Stimulated activated CD4-positive, alpha-beta T cell treated with anti-CD3 and anti-CD28 coated beads, Interleukin-12 subunit alpha, Interleukin-12 subunit beta, amount 100 ng/mL, for 4 hours (primary cell): ENCODE measurements at regions not wholly inside any gene's neighbourhood (a gene's known extent, or its start where the extent isn't known, plus 50 kb on each side); places are given as distances from the start of the nearest gene placed in this dataset.
"Not testable (repeated sequence)": the region's sequence is repeated elsewhere in the genome, so short reads cannot be mapped to it uniquely, and the experiment has no call there.

Experiments
- DNase-seq: peaks from one replicate; pipeline ENCODE4 v3.0.0-alpha.2; 2020

GRCh38 chr9:26142631-26143030, 464.4 kb upstream of the TUSC1 start:
- no peak for DNase-seq

- DNase-seq = no peak
Measured at GRCh38 chr9:26142201-26142600, 464.0 kb upstream of the TUSC1 start.

DNA sequence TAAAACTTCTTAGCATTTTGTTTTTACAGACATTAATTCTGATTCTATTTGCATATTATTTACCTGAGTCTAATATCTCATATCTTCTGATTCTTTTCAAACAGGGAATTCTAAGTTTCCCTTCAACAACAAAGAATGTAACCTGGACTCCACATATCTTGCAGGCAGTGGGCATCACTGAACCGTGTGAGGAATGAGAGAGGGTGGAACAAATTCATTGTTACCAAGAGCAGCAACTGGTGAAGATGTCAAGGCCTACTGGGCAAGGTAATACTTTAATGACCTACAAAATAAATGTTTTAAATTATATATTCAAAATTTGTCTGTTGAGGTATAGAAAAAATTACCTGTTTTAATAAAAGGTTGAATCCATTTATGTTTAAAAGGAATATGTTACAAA, 455.3 kb upstream of the TUSC1 start:
- DNase-seq = no peak

- DNase-seq = no peak
Measured at GRCh38 chr9:26132746-26133312, 454.6 kb upstream of the TUSC1 start.

DNA sequence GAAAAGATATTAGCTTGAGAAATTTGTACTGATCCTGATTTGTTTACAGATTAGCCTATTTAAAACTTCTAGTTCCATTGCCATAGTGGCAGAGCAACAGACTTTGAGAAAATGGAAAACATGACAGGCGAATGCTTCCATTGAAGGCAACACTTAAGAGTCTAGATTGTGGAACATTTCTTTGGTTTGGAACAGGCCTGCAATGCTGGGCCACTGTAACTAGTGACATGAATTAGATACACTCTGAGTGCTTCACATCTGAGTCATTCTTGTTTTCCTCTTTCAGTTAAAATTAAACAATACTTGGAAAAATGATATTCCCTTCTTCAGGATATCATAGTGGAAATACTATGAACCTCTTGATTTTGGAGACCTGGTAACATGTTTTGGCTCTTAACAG, 453.6 kb upstream of the TUSC1 start:
- DNase-seq = no peak

DNA sequence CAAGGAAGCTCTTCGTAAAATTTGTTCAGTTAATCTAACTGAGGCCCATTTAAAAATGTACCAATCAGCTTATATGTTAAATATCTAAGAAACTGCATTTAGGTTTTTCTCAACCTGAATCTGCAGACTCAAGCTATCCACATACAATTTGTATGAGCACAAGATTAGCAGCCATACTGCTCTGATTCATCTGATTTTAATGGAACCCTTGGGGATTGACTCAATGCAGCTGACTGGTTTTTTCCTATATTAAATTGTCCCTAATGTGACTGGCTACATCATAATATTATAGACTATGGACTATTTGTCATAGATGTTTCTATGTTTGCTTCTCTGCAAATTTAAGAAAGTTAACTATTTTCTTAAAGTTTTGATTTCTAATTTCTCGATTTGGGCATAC, 451.0 kb upstream of the TUSC1 start:
- DNase-seq = no peak

DNA sequence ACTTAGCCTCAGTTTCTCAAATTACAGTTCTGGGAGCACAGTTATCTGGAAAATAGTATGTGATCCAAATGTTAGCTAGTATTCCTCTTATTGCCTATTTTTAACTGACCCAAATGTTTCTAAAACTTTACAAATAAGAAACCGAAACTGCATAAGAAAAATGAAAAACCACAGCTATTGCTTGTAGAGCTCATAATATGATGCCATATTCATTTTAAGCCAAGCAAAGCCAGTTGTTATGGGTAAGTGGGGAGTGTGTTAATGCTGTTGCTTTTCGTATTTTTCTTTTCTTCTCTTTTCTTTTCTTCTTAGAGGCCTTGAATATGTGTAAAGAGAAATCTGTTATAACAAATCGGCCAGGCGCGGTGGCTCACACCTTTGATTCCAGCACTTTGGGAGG, 447.4 kb upstream of the TUSC1 start:
- DNase-seq = no peak

- not testable (repeated sequence) for DNase-seq
Measured at GRCh38 chr9:26116085-26116484, 437.8 kb upstream of the TUSC1 start.

DNA sequence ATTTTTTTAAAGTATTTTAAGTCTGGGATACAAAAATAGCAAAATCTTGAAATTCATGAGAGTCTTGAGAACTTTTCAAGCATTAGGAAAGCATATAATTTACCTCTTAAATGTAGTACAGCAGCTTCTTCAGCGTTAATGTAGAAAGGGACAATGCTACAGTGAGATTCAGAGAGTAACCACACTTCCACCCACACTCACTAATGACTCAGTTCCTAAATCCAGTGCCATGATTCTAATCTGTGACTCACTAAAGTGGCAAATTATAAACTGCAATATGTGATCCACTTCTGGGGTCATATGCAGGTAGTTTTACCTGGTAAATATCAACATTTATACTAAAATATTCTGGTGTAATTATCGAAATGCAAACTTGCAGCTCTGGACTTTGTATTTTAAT, 434.5 kb upstream of the TUSC1 start:
- no peak for DNase-seq

GRCh38 chr9:26086396-26086795, 408.2 kb upstream of the TUSC1 start:
- no peak for DNase-seq

DNA sequence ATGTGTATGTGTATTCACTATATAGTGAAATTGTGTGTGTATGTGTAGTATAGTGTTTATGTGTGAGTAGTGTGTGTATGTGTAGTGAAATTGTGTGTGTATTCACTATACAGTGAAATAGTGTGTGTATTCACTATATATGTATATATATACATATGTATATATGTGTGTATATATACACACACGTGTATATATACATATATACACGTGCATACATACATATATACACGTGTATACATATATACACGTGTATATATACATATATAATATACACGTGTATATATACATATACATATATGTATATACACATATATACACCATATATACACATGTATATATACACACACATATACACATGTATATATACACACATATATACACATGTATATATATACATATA, 403.6 kb upstream of the TUSC1 start:
- no peak for DNase-seq

DNA sequence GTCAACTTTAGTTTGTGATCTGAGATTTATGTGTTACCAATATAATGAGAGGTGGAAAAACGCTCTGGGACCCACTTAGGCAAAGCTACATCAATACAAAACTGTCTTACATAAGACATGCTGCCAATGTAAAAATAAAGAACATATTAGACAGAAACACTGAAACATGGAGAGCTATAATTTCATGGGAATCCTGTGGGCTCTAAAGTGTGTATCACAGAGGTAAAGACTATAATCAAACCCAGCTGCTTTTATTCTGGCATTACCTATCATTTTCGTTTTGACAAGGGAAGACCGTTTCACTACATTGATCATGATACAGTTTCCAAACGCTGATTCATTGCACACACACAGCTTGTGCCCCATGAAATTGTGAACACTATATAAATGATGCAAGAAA, 400.5 kb upstream of the TUSC1 start:
- no peak for DNase-seq

- no peak for DNase-seq
Measured at GRCh38 chr9:26077860-26078259, 399.6 kb upstream of the TUSC1 start.

GRCh38 chr9:26067608-26068007, 389.4 kb upstream of the TUSC1 start:
- DNase-seq = no peak

GRCh38 chr9:26066237-26066636, 388.0 kb upstream of the TUSC1 start:
- DNase-seq = no peak

DNA sequence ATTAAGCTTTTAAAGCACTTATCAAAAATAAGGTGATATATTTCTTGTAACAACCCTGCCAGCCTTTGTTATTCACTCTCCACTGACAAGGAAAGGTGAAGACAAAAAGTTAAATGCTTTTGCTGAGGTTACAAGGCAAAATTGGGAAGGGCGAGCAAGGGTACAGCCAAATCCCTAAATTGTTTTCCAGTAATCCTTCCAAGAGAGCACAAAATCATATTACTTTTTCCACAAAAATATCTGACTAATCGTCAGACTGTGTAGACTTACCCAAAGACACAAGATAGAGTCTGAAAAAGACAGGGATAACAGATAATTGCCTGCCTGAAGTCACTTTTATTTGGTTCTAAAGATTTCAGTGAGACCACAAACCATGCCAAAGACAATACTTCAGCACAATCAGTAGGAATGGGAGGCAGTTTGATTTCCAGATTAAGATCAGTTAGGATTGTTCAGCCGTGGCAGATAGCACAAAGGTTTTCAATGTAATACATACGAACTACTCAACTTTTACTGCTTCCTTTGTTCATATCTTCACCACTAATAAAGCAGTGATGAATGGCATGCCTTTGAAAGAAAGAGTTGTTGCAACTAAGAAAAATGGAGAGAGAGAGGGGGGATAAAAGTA, 383.8 kb upstream of the TUSC1 start:
- DNase-seq = no peak

DNA sequence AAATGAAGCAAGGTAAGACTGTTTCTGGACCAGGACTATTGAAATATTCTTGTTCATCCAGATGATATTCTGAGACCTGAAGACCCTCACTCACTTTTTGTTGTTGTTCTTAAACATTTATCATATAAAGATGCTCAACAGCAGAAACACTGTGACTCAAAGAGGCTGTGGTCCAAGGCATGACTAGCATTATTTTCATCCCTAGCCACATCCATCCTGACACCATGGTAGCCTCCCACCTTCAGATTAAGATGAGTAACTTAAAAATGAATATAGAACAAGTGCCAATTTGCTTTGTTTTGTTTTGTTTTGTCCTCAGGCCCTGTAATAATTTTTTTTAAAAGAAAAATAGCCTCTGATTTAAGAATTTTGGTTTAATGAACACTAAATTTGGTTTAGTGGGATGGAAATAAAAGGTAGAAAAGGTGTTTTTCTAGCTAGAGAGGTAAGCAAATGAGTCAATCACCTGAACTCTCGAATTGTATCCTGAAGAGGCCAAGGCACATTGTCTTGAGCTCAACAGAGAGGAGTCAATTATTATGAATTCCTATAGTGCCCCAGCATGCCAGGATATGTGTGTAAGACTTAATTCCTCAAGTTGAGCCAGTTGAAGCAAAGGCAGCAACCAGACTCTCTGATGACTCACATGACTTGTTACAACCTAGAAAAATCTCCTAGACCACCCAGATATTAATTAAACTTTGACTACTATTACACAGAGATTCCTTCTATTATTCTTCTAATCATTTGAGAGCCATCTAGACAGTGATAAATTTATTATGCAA, 380.1 kb upstream of the TUSC1 start:
- DNase-seq = no peak

GRCh38 chr9:26057050-26057449, 378.8 kb upstream of the TUSC1 start:
- DNase-seq = no peak

GRCh38 chr9:26054600-26055520, 376.6 kb upstream of the TUSC1 start:
- DNase-seq = no peak

- DNase-seq = no peak
Measured at GRCh38 chr9:26053954-26054353, 375.7 kb upstream of the TUSC1 start.

- no peak for DNase-seq
Measured at GRCh38 chr9:26043431-26043830, 365.2 kb upstream of the TUSC1 start.

GRCh38 chr9:26034786-26035185, 356.5 kb upstream of the TUSC1 start:
- DNase-seq = no peak

GRCh38 chr9:26033336-26033735, 355.1 kb upstream of the TUSC1 start:
- no peak for DNase-seq
